ENCODE measurements at regions not wholly inside any gene's neighbourhood (a gene's known extent, or its start where the extent isn't known, plus 50 kb on each side); places are given as distances from the start of the nearest gene placed in this dataset.
A peak's percentile ranks its signal among the peaks of the same experiment; 100 is the strongest.

- TF ChIP-seq CTCF (IDR thresholded peaks at IDR 0.05; ENCODE audit: low read depth, low read length) (no peak), MYC (IDR thresholded peaks at IDR 0.05; ENCODE audit: low read depth, low read length) (no peak), MAX (IDR thresholded peaks at IDR 0.05; ENCODE audit: low read depth, low read length) (no peak), POLR2A (IDR thresholded peaks at IDR 0.05; ENCODE audit: extremely low read depth, insufficient read length) (no peak)
- DNase-seq (ENCODE audit: low read depth), result no peak
Measured at GRCh38 chr7:17488829-17489228, 190.4 kb downstream of the AHR start.

GRCh38 chr7:17489961-17490360 lies 191.5 kb downstream of the AHR start:
- H3K4me3 ChIP-seq (ENCODE audit: low read depth, low read length), result no peak overlapping the region
- no peak for TF ChIP-seq MAX (IDR thresholded peaks at IDR 0.05; ENCODE audit: low read depth, low read length)
- no peak for TF ChIP-seq MYC (IDR thresholded peaks at IDR 0.05; ENCODE audit: low read depth, low read length)
- no peak for TF ChIP-seq POLR2A (IDR thresholded peaks at IDR 0.05; ENCODE audit: extremely low read depth, insufficient read length)
- no peak for TF ChIP-seq CTCF (IDR thresholded peaks at IDR 0.05; ENCODE audit: low read depth, low read length)
- no peak for DNase-seq (ENCODE audit: low read depth)

More at GRCh38 chr7:17488829-17489228, 190.4 kb downstream of the AHR start:
- no peak overlapping the region for H3K4me3 ChIP-seq (ENCODE audit: low read depth, low read length)

- DNase-seq (ENCODE audit: low read depth), result no peak
- no peak overlapping the region for H3K4me3 ChIP-seq (ENCODE audit: low read depth, low read length)
- TF ChIP-seq CTCF (IDR thresholded peaks at IDR 0.05; ENCODE audit: low read depth, low read length) (no peak), POLR2A (IDR thresholded peaks at IDR 0.05; ENCODE audit: extremely low read depth, insufficient read length) (no peak), MAX (IDR thresholded peaks at IDR 0.05; ENCODE audit: low read depth, low read length) (no peak), MYC (IDR thresholded peaks at IDR 0.05; ENCODE audit: low read depth, low read length) (no peak)
Measured at GRCh38 chr7:17490825-17491224, 192.4 kb downstream of the AHR start.

- no peak for DNase-seq (ENCODE audit: low read depth)
- TF ChIP-seq MAX (IDR thresholded peaks at IDR 0.05; ENCODE audit: low read depth, low read length) (no peak), POLR2A (IDR thresholded peaks at IDR 0.05; ENCODE audit: extremely low read depth, insufficient read length) (no peak), CTCF (IDR thresholded peaks at IDR 0.05; ENCODE audit: low read depth, low read length) (no peak)
- no peak overlapping the region for H3K4me3 ChIP-seq (ENCODE audit: low read depth, low read length)
Measured at GRCh38 chr7:17492437-17492836, 194.0 kb downstream of the AHR start.

GRCh38 chr7:17493446-17493845 lies 195.0 kb downstream of the AHR start:
- peak; percentile 50 for DNase-seq (ENCODE audit: low read depth)
- TF ChIP-seq POLR2A (IDR thresholded peaks at IDR 0.05; ENCODE audit: extremely low read depth, insufficient read length), result no peak
- no peak for TF ChIP-seq CTCF (IDR thresholded peaks at IDR 0.05; ENCODE audit: low read depth, low read length)
- TF ChIP-seq MYC (IDR thresholded peaks at IDR 0.05; ENCODE audit: low read depth, low read length), result peak; percentile 75
- TF ChIP-seq MAX (IDR thresholded peaks at IDR 0.05; ENCODE audit: low read depth, low read length), result peak; percentile 36; the same call in 1 of the 2 replicates

More at GRCh38 chr7:17493446-17493845, 195.0 kb downstream of the AHR start:
- no peak overlapping the region for H3K4me3 ChIP-seq (ENCODE audit: low read depth, low read length)

All from NB4 (cell line).